ENCODE measurements at regions not wholly inside any gene's neighbourhood (a gene's known extent, or its start where the extent isn't known, plus 50 kb on each side); places are given as distances from the start of the nearest gene placed in this dataset.
"Not testable (repeated sequence)": the region's sequence is repeated elsewhere in the genome, so short reads cannot be mapped to it uniquely, and the experiment has no call there.

DNA sequence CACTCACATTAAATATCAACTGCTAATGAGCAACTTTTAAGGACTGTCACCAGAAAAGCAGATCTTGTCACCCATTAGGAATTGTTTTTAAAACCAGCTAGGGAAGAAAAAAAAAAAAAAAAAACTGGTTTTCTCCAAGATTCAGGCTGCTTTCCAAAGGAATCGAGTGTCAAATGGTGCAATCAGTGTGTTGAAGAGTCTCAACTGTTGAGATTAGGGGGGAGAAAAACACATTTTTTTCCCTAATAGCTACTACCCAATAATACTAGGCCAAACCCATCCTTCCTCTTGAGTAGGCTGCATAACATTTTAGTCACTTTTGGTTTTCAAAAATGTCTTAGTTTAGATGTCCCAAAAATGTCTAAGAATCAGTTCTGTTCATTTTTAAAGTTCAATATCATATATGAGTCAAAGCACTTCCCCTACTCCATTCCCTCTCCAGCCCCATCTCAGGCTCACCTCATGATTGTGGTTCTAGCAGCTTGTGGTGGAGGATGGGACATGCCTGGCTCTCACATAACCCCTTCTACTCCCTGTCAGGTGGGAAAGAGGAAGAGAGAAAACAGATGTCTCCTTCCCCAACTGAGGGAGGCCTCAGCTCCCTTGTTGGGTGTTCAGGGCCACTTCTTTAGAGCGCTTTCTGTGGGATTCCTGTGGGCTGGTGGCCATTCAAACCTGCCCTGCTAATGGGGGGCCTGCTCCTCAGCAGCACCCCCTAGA, 193.6 kb downstream of the CWF19L2 start:
- no peak for TF ChIP-seq CTCF (IDR thresholded peaks at IDR 0.05; ENCODE audit: unreplicated experiment)
- no peaks in the 10 kb centered on the region for H3K36me3 Mint-ChIP-seq (ENCODE audit: insufficient read depth, unreplicated experiment)
- no peaks in the 10 kb centered on the region for H3K27me3 Mint-ChIP-seq (ENCODE audit: insufficient read depth, unreplicated experiment)
- no TSS peak for BruUV-seq (replicated peaks)
- CTCF ChIA-PET = interaction anchor here (0.7 kb wide), 1 partner anchor 127 kb away, joined by 3 read pairs; no protein-coding TSS in a partner anchor
- POLR2A ChIA-PET = no interaction called here
- H3K9me3 Mint-ChIP-seq (ENCODE audit: unreplicated experiment) = no peaks in the 10 kb centered on the region
- H3K4me3 Mint-ChIP-seq (ENCODE audit: unreplicated experiment) = no peak overlapping the region
- no peak overlapping the region for H3K27ac Mint-ChIP-seq (ENCODE audit: low read depth, unreplicated experiment)
- DNase-seq (ENCODE audit: unreplicated experiment) = no peak
- intact Hi-C loops (cut with micrococcal nuclease) = no loop called here
- H3K4me1 Mint-ChIP-seq (ENCODE audit: insufficient read depth, unreplicated experiment) = no peaks in the 10 kb centered on the region

DNA sequence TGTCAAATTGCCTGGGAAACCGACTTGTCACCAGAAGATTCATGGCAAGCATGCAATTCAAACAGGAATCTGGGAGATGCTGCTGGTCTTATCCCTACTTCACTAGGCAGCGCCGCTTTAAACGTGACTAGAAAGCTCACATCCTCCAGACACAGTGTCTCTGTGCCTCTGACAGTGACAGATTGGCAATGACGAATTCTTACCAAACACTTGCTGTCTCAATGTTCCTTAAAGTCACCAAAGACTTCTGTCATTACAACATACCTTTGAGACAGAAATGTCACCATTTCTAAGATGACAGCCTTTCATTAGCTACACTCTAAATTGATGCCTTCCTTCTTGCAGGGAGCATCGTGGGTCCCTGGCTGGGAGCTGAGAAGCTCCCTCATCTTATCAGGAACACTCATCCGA, 197.8 kb downstream of the CWF19L2 start:
- TF ChIP-seq CTCF (IDR thresholded peaks at IDR 0.05; ENCODE audit: unreplicated experiment) = no peak
- Mint-ChIP-seq H3K27ac (ENCODE audit: low read depth, unreplicated experiment) (no peak overlapping the region), H3K4me1 (ENCODE audit: insufficient read depth, unreplicated experiment) (no peaks in the 10 kb centered on the region), H3K36me3 (ENCODE audit: insufficient read depth, unreplicated experiment) (no peaks in the 10 kb centered on the region), H3K27me3 (ENCODE audit: insufficient read depth, unreplicated experiment) (no peaks in the 10 kb centered on the region), H3K4me3 (ENCODE audit: unreplicated experiment) (no peak overlapping the region), H3K9me3 (ENCODE audit: unreplicated experiment) (no peaks in the 10 kb centered on the region)
- CTCF ChIA-PET = no interaction called here
- BruUV-seq (replicated peaks) = no TSS peak
- no peak for DNase-seq (ENCODE audit: unreplicated experiment)
- POLR2A ChIA-PET = interaction anchor here (0.8 kb wide), 1 partner anchor 12 kb away, joined by 3 read pairs; no protein-coding TSS in a partner anchor
- intact Hi-C loops (cut with micrococcal nuclease) = no loop called here

GRCh38 chr11:107257710-107258109, 199.9 kb downstream of the CWF19L2 start:
- H3K4me3 Mint-ChIP-seq (ENCODE audit: unreplicated experiment) = no peak overlapping the region
- no peak for TF ChIP-seq CTCF (IDR thresholded peaks at IDR 0.05; ENCODE audit: unreplicated experiment)
- no TSS peak for BruUV-seq (replicated peaks)
- DNase-seq (ENCODE audit: unreplicated experiment) = no peak
- H3K27me3 Mint-ChIP-seq (ENCODE audit: insufficient read depth, unreplicated experiment) = no peaks in the 10 kb centered on the region
- no peak overlapping the region for H3K27ac Mint-ChIP-seq (ENCODE audit: low read depth, unreplicated experiment)
- intact Hi-C loops (cut with micrococcal nuclease) = no loop called here
- no peaks in the 10 kb centered on the region for H3K36me3 Mint-ChIP-seq (ENCODE audit: insufficient read depth, unreplicated experiment)
- no peaks in the 10 kb centered on the region for H3K4me1 Mint-ChIP-seq (ENCODE audit: insufficient read depth, unreplicated experiment)
- POLR2A ChIA-PET = no interaction called here
- CTCF ChIA-PET = no interaction called here
- H3K9me3 Mint-ChIP-seq (ENCODE audit: unreplicated experiment) = no peaks in the 10 kb centered on the region

- DNase-seq (ENCODE audit: unreplicated experiment); H3K27ac Mint-ChIP-seq (ENCODE audit: low read depth, unreplicated experiment); intact Hi-C loops (cut with micrococcal nuclease); H3K4me1 Mint-ChIP-seq (ENCODE audit: insufficient read depth, unreplicated experiment); POLR2A ChIA-PET; BruUV-seq (replicated peaks); H3K36me3 Mint-ChIP-seq (ENCODE audit: insufficient read depth, unreplicated experiment); H3K9me3 Mint-ChIP-seq (ENCODE audit: unreplicated experiment); H3K4me3 Mint-ChIP-seq (ENCODE audit: unreplicated experiment); H3K27me3 Mint-ChIP-seq (ENCODE audit: insufficient read depth, unreplicated experiment); CTCF ChIA-PET: not testable (repeated sequence)
Measured at GRCh38 chr11:107253661-107254060, 204.0 kb downstream of the CWF19L2 start.
